Left ventricle myocardium superior (tissue), 1 donor: ENCODE measurements at regions not wholly inside any gene's neighbourhood (a gene's known extent, or its start where the extent isn't known, plus 50 kb on each side); places are given as distances from the start of the nearest gene placed in this dataset.
"Not testable (repeated sequence)": the region's sequence is repeated elsewhere in the genome, so short reads cannot be mapped to it uniquely, and the experiment has no call there.

ENCODE experiments used
- ATAC-seq: fragments of 200-7000 bp; cut with Tn5 transposase; one replicate; pipeline ENCODE4 v1.9.1; 2020; ENCODE audit warnings: mild to moderate bottlenecking, moderate library complexity
- DNase-seq: peaks from one replicate; pipeline ENCODE4 v3.0.0-alpha.2; 2020
- intact Hi-C: fragments of 100-400 bp; cut with micrococcal nuclease; formaldehyde crosslinking; loops from one replicate; pipeline ENCODE4 v1.11.0; 2022
- donor health status: DM: no; HTN: yes; CAD: no; lungs with severe emphysema.

- ATAC-seq, result no peak
- intact Hi-C loops, result no loop called here
- no peak for DNase-seq
Observed at GRCh38 chr9:124084087-124084486, 72.5 kb downstream of the LHX2 start.

DNA sequence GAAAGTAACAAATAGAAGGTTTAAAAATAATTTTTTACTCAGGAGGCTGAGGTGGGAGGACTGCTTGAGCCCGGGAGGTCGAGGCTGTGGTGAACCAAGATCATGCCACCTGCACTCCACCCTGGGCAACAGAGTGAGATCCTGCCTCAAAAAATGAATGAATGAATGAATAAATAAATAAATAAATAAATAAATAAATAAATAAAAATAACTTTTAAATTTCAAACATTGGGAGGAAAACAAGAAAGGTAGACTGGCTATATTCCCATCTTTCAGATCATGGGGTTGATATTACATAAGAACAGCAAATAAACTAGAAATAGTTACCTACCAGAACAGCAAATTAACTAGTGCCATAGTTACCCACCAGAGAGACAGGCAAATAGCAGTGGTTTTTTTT is 75.7 kb downstream of the LHX2 start:
- DNase-seq (no peak), ATAC-seq (no peak)
- intact Hi-C loops, result no loop called here

DNA sequence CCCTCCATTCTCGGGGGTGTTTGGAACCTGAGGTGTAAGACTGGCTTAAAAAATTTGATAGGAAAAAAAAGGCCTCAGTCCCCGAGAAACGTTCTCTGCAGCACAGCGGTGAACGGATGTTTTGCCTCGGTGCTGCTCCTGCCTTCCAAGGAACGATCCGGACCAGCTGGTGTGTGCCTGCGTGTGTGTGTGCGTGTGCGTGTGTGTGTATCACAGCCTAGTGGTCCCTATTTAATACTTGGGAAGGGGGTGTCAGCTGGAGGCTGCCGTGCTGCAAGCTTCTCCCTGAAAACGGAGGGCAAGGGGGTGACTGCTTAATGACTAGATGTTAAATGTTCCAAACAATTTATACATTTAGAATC is 76.9 kb downstream of the LHX2 start:
- DNase-seq, result no peak
- no peak for ATAC-seq
- intact Hi-C loops, result no loop called here

DNA sequence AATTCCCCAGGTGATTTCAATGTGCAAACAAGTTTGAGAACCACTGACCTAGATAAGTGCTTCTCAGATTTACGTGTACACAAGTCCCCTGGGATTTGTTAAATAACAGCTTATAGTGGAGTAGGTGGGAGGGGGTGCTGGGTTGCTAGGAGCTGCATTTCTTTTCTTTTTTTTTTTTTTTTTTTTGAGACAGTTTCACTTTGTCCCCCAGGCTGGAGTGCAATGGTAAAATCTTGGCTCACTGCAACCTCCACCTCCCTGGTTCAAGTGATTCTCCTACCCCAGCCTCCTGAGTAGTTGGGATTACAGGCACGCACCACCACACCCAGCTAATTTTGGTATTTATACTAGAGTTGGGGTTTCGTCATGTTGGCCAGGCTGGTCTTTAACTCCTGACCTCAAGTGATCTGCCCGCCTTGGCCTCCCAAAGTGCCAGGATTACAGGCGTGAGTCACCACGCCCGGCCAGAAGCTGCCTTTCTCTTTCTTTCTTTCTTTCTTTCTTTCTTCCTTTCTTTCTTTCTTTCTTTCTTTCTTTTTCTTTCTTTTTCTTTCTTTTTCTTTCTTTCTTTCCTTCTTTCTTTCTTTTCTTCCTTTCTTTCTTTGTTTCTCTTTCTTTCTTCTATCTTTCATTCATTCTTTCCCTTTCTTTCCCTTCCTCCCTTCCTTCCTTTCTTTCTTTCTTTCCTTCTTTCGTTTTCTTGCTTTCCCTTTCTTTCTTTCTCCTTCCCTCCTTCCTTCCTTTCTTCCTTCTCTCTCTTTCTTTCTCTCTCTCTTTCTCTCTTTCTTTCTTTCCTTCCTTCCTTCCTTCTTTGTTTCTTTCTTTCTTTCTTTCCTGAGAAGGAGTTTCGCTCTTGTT is 78.3 kb downstream of the LHX2 start:
- intact Hi-C loops, DNase-seq, ATAC-seq: not testable (repeated sequence)

DNA sequence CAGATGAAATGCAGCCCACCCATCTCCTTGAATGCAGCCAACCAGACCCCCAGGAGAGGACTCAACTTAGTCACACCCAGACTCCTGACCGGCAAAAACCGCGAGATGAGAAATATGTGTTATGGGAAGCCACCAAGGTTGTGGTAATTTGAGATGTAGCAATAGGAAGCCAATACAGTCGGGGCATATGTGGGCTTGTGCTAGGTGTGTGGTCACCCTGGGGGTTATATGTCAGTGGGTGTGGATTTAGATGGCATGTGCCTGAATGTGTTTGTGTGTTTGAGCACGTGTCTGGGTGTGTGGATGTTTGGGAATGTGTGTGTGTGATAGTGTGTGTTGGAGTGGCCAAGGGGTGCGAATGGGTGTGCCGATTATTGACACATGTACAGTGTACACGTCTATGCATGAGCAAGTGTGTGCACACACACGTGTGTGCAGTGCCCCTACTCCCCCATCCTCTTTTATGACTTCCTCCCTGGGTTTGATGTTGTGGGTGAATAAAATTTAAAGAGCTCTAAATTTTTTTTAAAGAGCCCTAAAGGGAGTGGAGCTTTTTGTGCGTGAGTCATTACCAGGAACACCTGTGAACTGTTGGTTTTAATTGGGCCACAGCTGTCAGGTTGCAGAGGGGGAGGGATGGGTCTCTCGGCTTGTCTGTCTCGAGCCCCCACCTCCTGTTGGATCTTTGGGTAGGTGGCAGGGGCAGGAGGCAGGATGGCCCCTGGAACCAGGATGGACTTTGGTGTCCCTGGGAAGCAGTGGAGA is 86.8 kb downstream of the LHX2 start:
- ATAC-seq, result no peak
- intact Hi-C loops, result no loop called here
- DNase-seq, result no peak

DNA sequence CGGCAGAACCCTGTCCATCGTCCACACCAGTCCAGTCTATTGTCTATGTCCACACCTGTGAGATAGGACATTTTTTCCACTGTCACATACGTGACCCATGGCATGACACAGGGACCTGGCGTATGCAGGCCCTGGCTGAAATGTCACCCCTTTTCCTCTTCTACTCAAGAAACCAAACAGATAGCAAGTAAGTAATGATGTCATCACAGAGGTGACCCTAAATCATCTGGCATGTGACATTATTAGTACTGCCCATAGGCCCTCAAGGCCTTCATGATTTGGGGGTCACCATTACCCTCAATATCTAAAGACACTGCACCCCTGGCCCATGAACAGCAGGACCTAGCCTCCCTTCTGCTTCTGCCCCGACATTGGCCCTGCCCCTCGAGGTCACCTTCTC is 88.3 kb downstream of the LHX2 start:
- no peak for ATAC-seq
- intact Hi-C loops, result no loop called here
- no peak for DNase-seq

- DNase-seq (no peak), ATAC-seq (no peak)
- intact Hi-C loops, result no loop called here
Observed at GRCh38 chr9:124101215-124101968, 89.8 kb downstream of the LHX2 start.

GRCh38 chr9:124101969-124102345 is 90.4 kb downstream of the LHX2 start:
- intact Hi-C loops, result no loop called here
- no peak for DNase-seq
- ATAC-seq, result no peak

DNA sequence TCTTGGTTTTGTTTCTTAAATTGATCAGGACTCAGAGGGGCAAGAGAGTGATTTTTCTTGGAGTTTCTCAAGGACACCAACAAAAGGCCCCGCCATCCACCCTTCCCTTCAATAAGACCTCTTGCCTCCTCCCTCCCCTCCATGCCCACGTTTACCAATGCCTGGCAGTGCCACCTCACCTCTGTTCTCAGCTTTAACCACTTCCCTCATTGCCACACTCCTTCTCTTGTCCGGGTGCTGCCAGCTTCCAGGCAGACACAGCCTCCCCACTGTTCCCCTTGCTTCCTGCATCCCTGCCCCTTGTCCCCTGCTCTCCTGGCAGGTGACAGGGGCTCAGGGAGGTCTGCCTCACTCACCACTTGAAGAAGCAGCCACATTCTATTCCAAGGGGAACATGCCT is 90.8 kb downstream of the LHX2 start:
- ATAC-seq (no peak), DNase-seq (no peak)
- intact Hi-C loops, result no loop called here

- DNase-seq, result peak; percentile 36
- intact Hi-C loops, result no loop called here
- peak; percentile 91 for ATAC-seq
Observed at GRCh38 chr9:124105266-124105665, 93.7 kb downstream of the LHX2 start.

- intact Hi-C loops, result no loop called here
- DNase-seq (no peak), ATAC-seq (no peak)
Observed at GRCh38 chr9:124108216-124108615, 96.6 kb downstream of the LHX2 start.

DNA sequence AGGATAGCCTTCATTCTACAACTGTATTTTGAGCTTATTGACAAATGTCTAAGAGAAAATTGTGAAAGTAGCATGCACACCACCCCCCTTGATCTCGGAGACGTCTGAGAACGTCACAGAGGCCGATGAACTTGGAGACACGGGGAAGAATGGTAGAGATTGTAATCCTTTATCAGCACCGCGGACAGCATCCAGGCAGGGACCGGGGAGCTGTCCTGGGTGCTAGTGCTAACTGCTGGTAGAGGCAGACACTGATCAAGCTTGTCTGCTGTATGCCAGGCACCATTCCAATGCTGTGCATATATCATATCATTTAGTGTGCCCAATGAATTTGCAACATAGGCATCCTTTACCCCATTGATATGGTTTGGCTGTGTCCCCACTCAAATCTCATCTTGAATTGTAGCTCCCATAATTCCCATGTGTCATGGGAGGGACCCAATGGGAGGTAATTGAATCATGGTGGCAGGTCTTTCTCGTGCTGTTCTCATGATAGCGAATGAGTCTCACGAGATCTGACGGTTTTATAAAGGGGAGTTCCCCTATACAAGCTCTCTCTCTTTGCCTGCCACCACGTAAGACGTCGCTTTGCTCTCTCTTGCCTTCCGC is 98.8 kb downstream of the LHX2 start:
- DNase-seq (peak; percentile 63), ATAC-seq (peak; percentile 64)
- intact Hi-C loops, result no loop called here

DNA sequence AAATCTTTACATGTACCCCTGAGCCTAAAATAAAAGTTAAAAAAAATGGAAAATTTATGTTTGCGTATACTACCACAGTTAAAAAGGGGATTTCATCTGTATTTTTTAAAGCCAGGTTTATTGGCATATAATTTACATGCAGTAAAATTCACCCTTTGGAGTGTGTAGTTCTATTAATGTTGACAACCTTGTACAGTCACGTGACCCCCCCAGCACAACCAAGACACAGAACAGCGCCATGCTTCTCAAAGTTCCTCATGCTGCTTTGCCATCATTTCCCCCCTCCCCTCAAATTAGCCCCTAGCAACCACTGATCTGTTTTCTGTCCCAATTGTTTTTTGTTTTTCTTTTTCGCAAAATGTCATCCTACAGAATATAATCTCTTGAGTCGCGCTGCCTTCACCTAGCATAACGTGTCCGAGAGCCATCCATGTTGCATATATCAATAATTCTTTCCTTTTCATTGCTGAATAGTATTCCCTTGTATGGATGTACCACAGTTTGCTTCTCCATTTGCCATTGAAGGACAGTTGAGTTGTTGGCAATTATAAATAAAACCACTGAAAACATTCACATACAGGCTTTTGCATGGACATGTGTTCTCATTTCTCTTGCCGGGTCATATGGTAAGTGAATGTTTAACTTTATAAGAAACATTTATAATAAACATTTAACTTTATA is 105.3 kb downstream of the LHX2 start:
- DNase-seq, result no peak
- no peak for ATAC-seq
- intact Hi-C loops, result no loop called here

GRCh38 chr9:124118894-124119293 is 107.3 kb downstream of the LHX2 start:
- DNase-seq (no peak), ATAC-seq (no peak)
- intact Hi-C loops, result no loop called here

DNA sequence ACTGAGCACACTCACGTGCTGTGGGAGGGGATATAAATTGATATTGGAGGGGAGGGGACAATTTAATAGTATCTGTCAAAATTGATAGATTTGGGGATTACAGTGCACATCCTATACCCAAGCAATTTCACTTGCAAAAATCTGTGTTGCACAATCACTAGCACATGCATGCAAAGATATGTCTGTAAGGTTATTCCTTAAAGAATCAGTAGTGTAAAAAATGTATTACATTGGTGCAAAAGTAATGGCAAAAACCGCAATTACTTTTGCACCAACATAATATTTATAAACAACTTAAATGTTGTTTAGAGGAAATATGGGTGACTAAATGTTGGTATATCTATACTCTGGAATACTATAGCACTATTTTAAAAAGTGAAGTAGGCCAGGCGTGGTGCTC is 108.7 kb downstream of the LHX2 start:
- intact Hi-C loops, result no loop called here
- no peak for ATAC-seq
- DNase-seq, result no peak

GRCh38 chr9:124121725-124122124 is 110.2 kb downstream of the LHX2 start:
- intact Hi-C loops, result no loop called here
- DNase-seq, result no peak
- ATAC-seq, result no peak

- ATAC-seq (no peak), DNase-seq (no peak)
- intact Hi-C loops, result no loop called here
Observed at GRCh38 chr9:124122321-124122720, 110.8 kb downstream of the LHX2 start.

DNA sequence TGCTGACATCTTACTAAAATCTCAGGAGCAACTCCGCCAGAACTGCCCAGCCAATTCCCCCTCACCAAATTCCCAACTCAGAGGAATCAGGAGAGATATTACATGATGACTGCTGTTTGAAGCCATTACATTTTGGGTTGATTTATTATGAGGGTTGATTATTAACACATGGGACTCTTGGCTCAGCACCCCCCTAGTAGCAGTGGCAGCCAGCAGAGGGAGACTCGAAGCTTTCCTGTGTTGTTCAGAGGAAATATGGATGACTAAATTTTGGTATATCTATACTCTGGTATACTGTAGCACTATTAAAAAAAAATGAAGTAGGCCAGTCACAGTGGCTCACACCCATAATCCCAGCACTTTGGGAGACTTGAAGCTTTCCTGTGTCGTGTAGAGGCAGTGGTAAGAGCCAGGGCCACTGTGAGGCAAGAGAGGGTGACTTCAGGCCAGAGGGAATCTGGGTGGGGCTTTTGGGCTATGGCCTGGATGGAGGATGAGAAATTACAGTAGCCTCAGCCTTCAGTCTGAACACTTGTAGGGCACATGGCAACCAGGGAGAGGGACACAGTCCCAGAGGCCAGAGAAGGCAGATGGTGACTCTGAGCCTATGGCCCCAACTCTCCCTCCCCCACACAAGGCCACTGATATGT is 111.4 kb downstream of the LHX2 start:
- DNase-seq, result no peak
- intact Hi-C loops, result no loop called here
- no peak for ATAC-seq

GRCh38 chr9:124123621-124124020 is 112.1 kb downstream of the LHX2 start:
- DNase-seq, intact Hi-C loops, ATAC-seq: not testable (repeated sequence)
